Ovary (tissue), 7 donors: ENCODE measurements at regions not wholly inside any gene's neighbourhood (a gene's known extent, or its start where the extent isn't known, plus 50 kb on each side); places are given as distances from the start of the nearest gene placed in this dataset.

ENCODE experiments used
- DNase-seq, 5 donors: peaks; one replicate each; pipeline ENCODE4 v3.0.0-alpha.2; 2019 to 2020
- H3K27ac ChIP-seq, 2 donors: fragments of 200-600 bp; one replicate each; pipeline versions ENCODE4 v1.5.1 to v1.8.0; 2019 to 2022
- H3K27me3 ChIP-seq: fragments of 200-600 bp; one replicate; pipeline ENCODE4 v1.8.0; 2022
- H3K36me3 ChIP-seq: fragments of 200-600 bp; sonication (generic); one replicate; pipeline ENCODE4 v1.5.1; 2019
- H3K4me1 ChIP-seq: one replicate; pipeline ENCODE4 v1.8.1; 2013; ENCODE audit warnings: mild to moderate bottlenecking, moderate library complexity; ENCODE audit not compliant: insufficient read depth
- H3K4me3 ChIP-seq: fragments of 200-600 bp; sonication (generic); one replicate; pipeline ENCODE4 v1.5.1; 2017
- H3K9me3 ChIP-seq, 2 donors: fragments of 200-600 bp in 1 of 2; sonication (generic) in 1 of 2; one replicate each; pipeline versions ENCODE4 v1.5.1 to v1.8.1; 2013 to 2019; ENCODE audit warnings: mild to moderate bottlenecking in 1 of 2, moderate library complexity in 1 of 2
- CTCF ChIP-seq, 3 donors: fragments of 450-650 bp in 2 of 3; fragments of 200-600 bp in 1 of 3; IDR thresholded peaks; one replicate each; pipeline versions ENCODE4 v1.5.1 to v1.8.0; 2016 to 2022; ENCODE audit warnings: antibody characterized with exemption in 3 of 3, mild to moderate bottlenecking in 1 of 3
- EP300 ChIP-seq: sonication (generic); formaldehyde crosslinking; IDR thresholded peaks from one replicate; pipeline ENCODE4 v1.6.1; 2017; ENCODE audit warnings: antibody characterized with exemption
- POLR2A ChIP-seq: fragments of 450-650 bp; IDR thresholded peaks from one replicate; pipeline ENCODE4 v1.6.1; 2017; ENCODE audit warnings: antibody characterized with exemption, mild to moderate bottlenecking, moderate library complexity
- WGBS, 3 donors: extraction: QIAGEN DNeasy Blood & Tissue Kit in 1 of 3; methylation state at CpG; one replicate each; pipeline versions ENCODE4 v1.1.5 to v1.1.7; 2013 to 2017; 5-methylcytosine and 5-hydroxymethylcytosine counted together
- intact Hi-C, 4 donors: fragments of 100-400 bp; cut with DNase I; formaldehyde crosslinking; loops; one replicate each; pipeline versions ENCODE4 v1.11.0 to v1.15.1; 2022 to 2023
- donor health status: DM: no; HTN: no; CAD: no; lungs with moderate emphysema.
- donor health status: DM: no; HTN: no; CAD: no.
- donor health status: Bipolar disorder and iron deficiency.
- donor health status: DM: no; HTN: no; CAD: no.
- donor health status: DM: yes; HTN: yes; CAD: no.

DNA sequence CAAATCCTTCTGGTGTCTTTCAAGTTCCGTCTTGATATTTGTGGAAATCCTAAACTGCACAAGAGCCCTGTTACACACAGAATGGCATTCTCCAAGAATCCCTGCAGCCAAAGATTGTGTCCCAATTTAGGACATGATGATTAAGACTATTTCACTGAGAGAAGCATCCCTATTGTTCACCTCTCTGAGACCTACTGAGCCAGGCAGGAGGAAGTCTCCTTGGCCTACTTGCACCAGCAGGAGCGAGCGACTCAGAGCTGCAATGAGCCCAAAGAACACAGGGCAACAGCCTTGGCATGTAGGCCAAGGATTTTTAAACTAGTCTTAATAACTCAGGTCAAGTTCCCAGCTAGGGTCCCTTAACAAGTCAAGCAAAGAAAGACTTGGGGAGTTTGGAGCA, 79.4 kb upstream of the RUNX1 start:
- Histone ChIP-seq H3K27ac (no peak overlapping the region), H3K4me3 (no peak overlapping the region), H3K4me1 (no peaks in the 10 kb centered on the region), H3K36me3 (no peaks in the 10 kb centered on the region), H3K27me3 (no peaks in the 10 kb centered on the region), H3K9me3 (no peaks in the 10 kb centered on the region)
- 98 to 99% (median 98%) methylated on average over 3 of the region's 3 CpGs for WGBS, 3 donors
- DNase-seq: no peak
- intact Hi-C loops: no loop called here
- TF ChIP-seq CTCF (IDR thresholded peaks at IDR 0.05): no peak
- no peak for TF ChIP-seq POLR2A
- no peak for TF ChIP-seq EP300

DNA sequence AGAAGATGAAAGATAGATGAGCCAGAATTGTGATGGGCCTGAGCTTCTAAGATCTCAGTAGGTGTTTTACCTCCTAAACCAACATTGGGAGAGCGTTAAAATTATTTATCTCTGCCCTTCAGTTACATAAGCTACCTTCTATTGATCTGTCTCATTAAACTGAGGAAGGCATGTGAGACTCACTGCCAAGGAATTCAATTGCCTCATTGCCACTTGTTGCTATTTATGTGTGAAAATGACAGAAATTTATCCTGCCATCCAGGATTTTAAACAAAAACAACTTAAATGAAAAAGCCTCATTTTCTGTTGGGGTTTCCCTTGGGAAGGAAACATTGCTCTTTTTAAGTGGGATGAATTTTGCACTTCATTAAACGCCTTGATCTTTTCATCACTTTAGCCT, 78.7 kb upstream of the RUNX1 start:
- 92 to 95% (median 93%) methylated on average over 2 of the region's 2 CpGs for WGBS, 3 donors

DNA sequence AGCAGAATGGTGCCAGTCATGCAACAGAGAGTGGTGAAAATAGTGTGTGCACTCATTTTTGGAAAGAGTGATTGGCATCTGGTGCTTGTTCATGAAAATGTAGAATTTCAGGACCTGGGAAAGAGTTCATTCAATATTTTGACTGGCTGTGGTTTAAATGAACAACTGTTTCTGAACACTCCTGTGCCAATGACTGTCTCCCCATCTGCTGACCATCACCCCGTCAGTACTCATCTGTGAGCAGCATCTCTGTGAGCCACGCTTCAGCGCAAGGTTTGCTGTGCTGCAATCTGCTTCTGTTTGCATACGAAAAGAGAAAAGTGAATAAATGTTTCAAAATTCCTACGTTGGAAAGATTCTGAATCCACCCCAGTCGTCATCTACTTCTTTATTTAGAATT, 77.9 kb upstream of the RUNX1 start:
- intact Hi-C loops: no loop called here
- Histone ChIP-seq H3K4me1 (no peaks in the 10 kb centered on the region), H3K27me3 (no peaks in the 10 kb centered on the region), H3K27ac (no peak overlapping the region), H3K9me3 (no peaks in the 10 kb centered on the region), H3K36me3 (no peaks in the 10 kb centered on the region), H3K4me3 (no peak overlapping the region)
- no peak for TF ChIP-seq CTCF (IDR thresholded peaks at IDR 0.05)
- TF ChIP-seq EP300: no peak
- TF ChIP-seq POLR2A: no peak
- WGBS, 3 donors: 85 to 89% (median 88%) methylated on average over 6 of the region's 6 CpGs
- no peak for DNase-seq

More for the DNA sequence above, 78.7 kb upstream of the RUNX1 start:
- H3K9me3 ChIP-seq: no peaks in the 10 kb centered on the region
- H3K27me3 ChIP-seq: no peaks in the 10 kb centered on the region
- H3K27ac ChIP-seq: no peak overlapping the region
- H3K4me3 ChIP-seq: no peak overlapping the region
- no peak for DNase-seq
- TF ChIP-seq EP300: no peak
- TF ChIP-seq CTCF (IDR thresholded peaks at IDR 0.05): no peak
- intact Hi-C loops: no loop called here
- no peaks in the 10 kb centered on the region for H3K36me3 ChIP-seq
- H3K4me1 ChIP-seq: no peaks in the 10 kb centered on the region

DNA sequence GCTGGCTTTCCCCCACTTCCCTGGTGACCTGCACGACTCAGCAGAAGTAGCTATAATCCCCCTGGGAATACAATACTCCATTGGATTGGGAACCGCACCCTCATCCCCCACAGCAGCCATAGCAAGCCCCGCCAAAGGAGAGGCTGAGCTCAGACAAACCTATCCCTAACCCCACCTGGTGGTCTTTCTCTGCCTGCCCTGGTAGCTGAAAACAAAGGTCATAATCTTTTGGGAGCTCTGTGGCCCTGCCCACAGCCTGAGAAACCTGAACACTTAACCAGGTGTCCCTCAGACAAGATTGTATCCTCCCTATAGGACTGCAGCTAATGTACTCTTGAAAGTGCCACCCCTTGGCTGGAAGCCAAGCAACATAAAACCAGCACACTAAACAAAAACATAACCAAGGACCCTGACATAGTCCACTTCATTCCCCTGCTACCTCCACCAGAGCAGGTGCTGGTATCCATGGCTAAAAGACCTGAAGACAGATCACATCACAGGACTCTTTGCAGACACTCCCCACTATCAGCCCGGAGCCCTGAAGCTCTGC, 71.6 kb upstream of the RUNX1 start:
- intact Hi-C loops: no loop called here
- no peaks in the 10 kb centered on the region for H3K27me3 ChIP-seq
- 78 to 87% (median 80%) methylated on average over 4 of the region's 4 CpGs for WGBS, 3 donors
- H3K4me1 ChIP-seq: no peaks in the 10 kb centered on the region
- no peaks in the 10 kb centered on the region for H3K36me3 ChIP-seq
- H3K27ac ChIP-seq: no peak overlapping the region
- no peak overlapping the region for H3K4me3 ChIP-seq
- DNase-seq: no peak
- TF ChIP-seq POLR2A (no peak), CTCF (IDR thresholded peaks at IDR 0.05) (no peak), EP300 (no peak)
- H3K9me3 ChIP-seq: no peaks in the 10 kb centered on the region
